Heart left ventricle (tissue), 16 donors: ENCODE measurements at regions not wholly inside any gene's neighbourhood (a gene's known extent, or its start where the extent isn't known, plus 50 kb on each side); places are given as distances from the start of the nearest gene placed in this dataset.
A peak's percentile ranks its signal among the peaks of the same experiment; 100 is the strongest.

ENCODE experiments used
- ATAC-seq, 4 donors: fragments of 200-7000 bp; cut with Tn5 transposase; one replicate each; pipeline ENCODE4 v1.9.1; 2020 to 2022; ENCODE audit warnings: moderate library complexity in 4 of 4, mild to moderate bottlenecking in 3 of 4, moderate number of reproducible peaks in 1 of 4
- DNase-seq, 5 donors: peaks; one replicate each; pipeline ENCODE4 v3.0.0-alpha.2; 2020
- H3K27ac ChIP-seq, 12 donors: fragments of 200-600 bp; sonication (generic) in 4 of 12; one replicate each; pipeline versions ENCODE4 v1.5.0 to v1.8.0; 2016 to 2022; ENCODE audit warnings: mild to moderate bottlenecking in 2 of 12
- H3K27me3 ChIP-seq, 9 donors: fragments of 200-600 bp; sonication (generic) in 2 of 9; one replicate each; pipeline versions ENCODE4 v1.5.1 to v1.8.0; 2016 to 2022; ENCODE audit warnings: mild to moderate bottlenecking in 3 of 9
- H3K36me3 ChIP-seq, 9 donors: fragments of 200-600 bp; sonication (generic) in 2 of 9; one replicate each; pipeline versions ENCODE4 v1.5.0 to v1.8.0; 2018 to 2022; ENCODE audit warnings: mild to moderate bottlenecking in 2 of 9
- H3K4me1 ChIP-seq, 12 donors: fragments of 200-600 bp; sonication (generic) in 4 of 12; one replicate each; pipeline versions ENCODE4 v1.5.0 to v1.8.0; 2016 to 2022; ENCODE audit warnings: mild to moderate bottlenecking in 3 of 12
- H3K4me3 ChIP-seq, 12 donors: fragments of 200-600 bp; sonication (generic) in 4 of 12; one replicate each; pipeline versions ENCODE4 v1.5.0 to v1.8.0; 2017 to 2022; ENCODE audit warnings: mild to moderate bottlenecking in 9 of 12, moderate library complexity in 4 of 12
- H3K9me3 ChIP-seq, 12 donors: fragments of 200-600 bp; sonication (generic) in 4 of 12; one replicate each; pipeline versions ENCODE4 v1.5.0 to v1.8.0; 2016 to 2022; ENCODE audit warnings: mild to moderate bottlenecking in 1 of 12
- CTCF ChIP-seq, 12 donors: fragments of 200-600 bp; sonication (generic) in 4 of 12; IDR thresholded peaks; one replicate each; pipeline versions ENCODE4 v1.5.0 to v1.8.0; 2018 to 2022; ENCODE audit warnings: antibody characterized with exemption in 12 of 12, mild to moderate bottlenecking in 5 of 12
- POLR2A ChIP-seq, 2 donors: fragments of 450-650 bp; IDR thresholded peaks; one replicate each; pipeline ENCODE4 v1.6.1; 2017; ENCODE audit warnings: antibody characterized with exemption in 2 of 2, mild to moderate bottlenecking in 2 of 2, moderate library complexity in 2 of 2
- WGBS, 4 donors: extraction: QIAGEN DNeasy Blood & Tissue Kit in 2 of 4; methylation state at CpG; one replicate each; pipeline versions ENCODE4 v1.1.5 to v1.1.7; 2013 to 2018; 5-methylcytosine and 5-hydroxymethylcytosine counted together
- intact Hi-C, 10 donors: fragments of 100-400 bp; cut with DNase I; formaldehyde crosslinking; loops; one replicate each; pipeline versions ENCODE4 v1.11.1 to v1.14.2; 2022
- donor health status: ischemic (EF 13 %, LVEDD 7.1; RV severe dilation, severe dysfunction).
- donor health status: healthy with polysubstance abuse.
- donor health status: DM: no; HTN: yes; CAD: no.
- donor health status: DM: no; HTN: no; CAD: no.
- donor health status: ischemic (EF 25% LVEDD 6.9; RV normal size, moderate dysfunction).
- donor health status: ischemic (EF 25% LVEDD 5.7; RV mildly dilated, moderate dysfunction).
- donor health status: healthy.
- donor health status: DM: yes; HTN: yes; CAD: no.
- donor health status: ischemic (EF 35%, LVEDD 5.7; RV mildly dilated, moderate dysfunction).
- donor health status: nonischemic (EF 11% LVEDD 7.7; RV severe dilation, severe dysfunction).
- donor health status: DM: yes; HTN: yes; CAD: no.
- donor health status: PGD.
- donor health status: ischemic (EF 29% LVEDD 5.4; RV normal size, mild dysfunction).
- donor health status: nonischemic (EF 23%, LVEDD 6.1; RV moderate dilation, normal function).

GRCh38 chr12:97957109-97957508, 494.5 kb downstream of the RMST start:
- no peak for DNase-seq
- H3K36me3 ChIP-seq = no peaks in the 10 kb centered on the region
- ATAC-seq = no peak
- no peaks in the 10 kb centered on the region for H3K27me3 ChIP-seq
- intact Hi-C loops = no loop called here
- 75 to 90% (median 77%) methylated on average over 1 of the region's 1 CpG for WGBS, 4 donors
- no peaks in the 10 kb centered on the region for H3K4me1 ChIP-seq
- H3K9me3 ChIP-seq = peaks cover 0 to 21% (median 9%) of the 10 kb centered on the region in 12 donors
- no peak overlapping the region for H3K4me3 ChIP-seq
- no peak overlapping the region for H3K27ac ChIP-seq
- TF ChIP-seq POLR2A (IDR thresholded peaks at IDR 0.05) = no peak
- TF ChIP-seq CTCF (IDR thresholded peaks at IDR 0.05) = no peak

GRCh38 chr12:97960225-97960624, 497.6 kb downstream of the RMST start:
- DNase-seq = no peak
- ATAC-seq = no peak
- H3K27ac ChIP-seq = no peak overlapping the region
- H3K4me3 ChIP-seq = no peak overlapping the region
- intact Hi-C loops = no loop called here
- no peaks in the 10 kb centered on the region for H3K27me3 ChIP-seq
- no peaks in the 10 kb centered on the region for H3K36me3 ChIP-seq
- no peaks in the 10 kb centered on the region for H3K4me1 ChIP-seq
- WGBS, 4 donors = 54 to 74% (median 71%) methylated on average over 3 of the region's 3 CpGs
- peaks cover 0 to 21% (median 9%) of the 10 kb centered on the region in 12 donors for H3K9me3 ChIP-seq
- no peak for TF ChIP-seq CTCF (IDR thresholded peaks at IDR 0.05)
- TF ChIP-seq POLR2A (IDR thresholded peaks at IDR 0.05) = no peak

- Histone ChIP-seq H3K27me3 (no peaks in the 10 kb centered on the region), H3K9me3 (peaks cover 0 to 21% (median 9%) of the 10 kb centered on the region in 12 donors), H3K4me3 (no peak overlapping the region), H3K36me3 (no peaks in the 10 kb centered on the region), H3K4me1 (no peaks in the 10 kb centered on the region), H3K27ac (no peak overlapping the region)
- no peak for DNase-seq
- no peak for TF ChIP-seq POLR2A (IDR thresholded peaks at IDR 0.05)
- TF ChIP-seq CTCF (IDR thresholded peaks at IDR 0.05) = peak; percentile 27 to 60 (median 38)
- ATAC-seq = no peak
- intact Hi-C loops = no loop called here
- 64 to 69% (median 67%) methylated on average over 5 of the region's 5 CpGs for WGBS, 4 donors
These were observed 498.4 kb downstream of the RMST start for GRCh38 chr12:97960741-97961608.

GRCh38 chr12:97967831-97968230, 505.2 kb downstream of the RMST start:
- ATAC-seq (no peak), DNase-seq (no peak)
- Histone ChIP-seq H3K4me3 (no peak overlapping the region), H3K36me3 (no peaks in the 10 kb centered on the region), H3K4me1 (no peaks in the 10 kb centered on the region), H3K9me3 (no peaks in the 10 kb centered on the region), H3K27me3 (no peaks in the 10 kb centered on the region), H3K27ac (no peak overlapping the region)
- no peak for TF ChIP-seq CTCF (IDR thresholded peaks at IDR 0.05)
- no peak for TF ChIP-seq POLR2A (IDR thresholded peaks at IDR 0.05)
- intact Hi-C loops = no loop called here
- 50 to 61% (median 53%) methylated on average over 2 of the region's 2 CpGs for WGBS, 4 donors
